DND-41 (cell line): ENCODE measurements at regions not wholly inside any gene's neighbourhood (a gene's known extent, or its start where the extent isn't known, plus 50 kb on each side); places are given as distances from the start of the nearest gene placed in this dataset.

ENCODE experiments used
- EZH2 ChIP-seq: IDR thresholded peaks from 3 replicates; pipeline ENCODE4 v1.6.1; 2012; ENCODE audit warnings: borderline replicate concordance, low read depth, mild to moderate bottlenecking, moderate library complexity, low read length, inconsistent platforms; ENCODE audit not compliant: severe bottlenecking
- TF ChIP-seq, protein P1 (sequence below): IDR thresholded peaks from 2 replicates; pipeline ENCODE4 v1.5.1; 2012; ENCODE audit warnings: borderline replicate concordance, low read length, moderate library complexity, mild to moderate bottlenecking; ENCODE audit not compliant: poor library complexity, severe bottlenecking; ENCODE audit errors: extremely low read depth

DNA sequence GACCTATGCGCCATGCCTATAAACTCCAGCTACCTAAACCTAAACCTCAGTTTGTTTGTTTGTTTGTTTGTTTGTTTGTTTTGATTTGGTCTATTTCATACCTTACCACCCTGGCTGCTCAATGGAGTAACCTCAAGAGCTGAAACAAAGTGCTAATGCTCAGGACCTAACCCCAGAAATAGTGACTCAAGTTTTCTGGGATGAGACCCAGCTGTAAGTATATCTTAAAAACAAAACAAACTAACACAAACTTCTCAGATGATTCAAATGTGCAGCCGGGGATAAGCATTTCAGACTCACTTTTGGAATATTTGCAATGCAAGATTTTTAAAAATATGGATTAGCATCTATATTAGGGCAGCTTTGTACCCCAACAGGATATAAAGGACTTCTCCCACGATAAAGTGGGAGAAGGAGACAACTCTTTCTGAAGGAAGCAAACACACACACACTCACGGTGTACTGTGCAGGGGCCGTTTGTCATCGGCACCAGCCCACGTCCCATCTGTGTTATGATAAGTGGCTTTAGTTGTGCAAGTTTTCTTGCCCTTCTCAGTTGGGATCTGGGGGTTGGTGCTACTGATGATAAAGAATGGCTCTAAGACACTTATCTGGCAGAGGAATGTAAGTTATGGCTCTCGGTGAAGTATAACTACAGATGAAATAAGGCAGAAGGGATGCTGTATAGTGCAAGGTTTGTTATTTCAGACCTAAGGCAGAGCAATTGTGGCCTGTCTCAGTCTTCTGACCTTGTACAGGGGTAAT is 516.7 kb upstream of the TMEM132C start:
- TF ChIP-seq, protein P1, sequence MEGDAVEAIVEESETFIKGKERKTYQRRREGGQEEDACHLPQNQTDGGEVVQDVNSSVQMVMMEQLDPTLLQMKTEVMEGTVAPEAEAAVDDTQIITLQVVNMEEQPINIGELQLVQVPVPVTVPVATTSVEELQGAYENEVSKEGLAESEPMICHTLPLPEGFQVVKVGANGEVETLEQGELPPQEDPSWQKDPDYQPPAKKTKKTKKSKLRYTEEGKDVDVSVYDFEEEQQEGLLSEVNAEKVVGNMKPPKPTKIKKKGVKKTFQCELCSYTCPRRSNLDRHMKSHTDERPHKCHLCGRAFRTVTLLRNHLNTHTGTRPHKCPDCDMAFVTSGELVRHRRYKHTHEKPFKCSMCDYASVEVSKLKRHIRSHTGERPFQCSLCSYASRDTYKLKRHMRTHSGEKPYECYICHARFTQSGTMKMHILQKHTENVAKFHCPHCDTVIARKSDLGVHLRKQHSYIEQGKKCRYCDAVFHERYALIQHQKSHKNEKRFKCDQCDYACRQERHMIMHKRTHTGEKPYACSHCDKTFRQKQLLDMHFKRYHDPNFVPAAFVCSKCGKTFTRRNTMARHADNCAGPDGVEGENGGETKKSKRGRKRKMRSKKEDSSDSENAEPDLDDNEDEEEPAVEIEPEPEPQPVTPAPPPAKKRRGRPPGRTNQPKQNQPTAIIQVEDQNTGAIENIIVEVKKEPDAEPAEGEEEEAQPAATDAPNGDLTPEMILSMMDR, result no peak
- no peak for TF ChIP-seq EZH2
